Smooth muscle cell (in vitro differentiated cells): ENCODE measurements at regions not wholly inside any gene's neighbourhood (a gene's known extent, or its start where the extent isn't known, plus 50 kb on each side); places are given as distances from the start of the nearest gene placed in this dataset.

ENCODE experiments used
- DNase-seq: peaks from one replicate; lab custom pipeline; 2025; ENCODE audit not compliant: unreplicated experiment; lab: John Stamatoyannopoulos, UW
- H2AFZ ChIP-seq: fragments of 200-600 bp; sonication (generic); 2 replicates; pipeline ENCODE4 v1.6.0; 2016; ENCODE audit warnings: antibody characterized with exemption, low read depth, mild to moderate bottlenecking
- H3F3A ChIP-seq: fragments of 200-600 bp; sonication (generic); 2 replicates; pipeline ENCODE4 v1.6.0; 2017; ENCODE audit warnings: antibody characterized with exemption, low read depth
- H3K27ac ChIP-seq: fragments of 200-600 bp; sonication (generic); 2 replicates; pipeline ENCODE4 v1.5.1; 2016; ENCODE audit warnings: low read depth, mild to moderate bottlenecking
- H3K27me3 ChIP-seq: fragments of 200-600 bp; sonication (generic); 2 replicates; pipeline ENCODE4 v1.6.1; 2016; ENCODE audit warnings: low read depth, mild to moderate bottlenecking
- H3K36me3 ChIP-seq: fragments of 200-600 bp; sonication (generic); 2 replicates; pipeline ENCODE4 v1.5.1; 2016; ENCODE audit warnings: low read depth
- H3K4me1 ChIP-seq: fragments of 200-600 bp; sonication (generic); 2 replicates; pipeline ENCODE4 v1.5.1; 2016; ENCODE audit warnings: low read depth
- H3K4me2 ChIP-seq: fragments of 200-600 bp; sonication (generic); 2 replicates; pipeline ENCODE4 v1.6.0; 2016; ENCODE audit warnings: mild to moderate bottlenecking
- H3K4me3 ChIP-seq: fragments of 200-600 bp; sonication (generic); 2 replicates; pipeline ENCODE4 v1.5.1; 2016; ENCODE audit warnings: mild to moderate bottlenecking
- H3K79me2 ChIP-seq: fragments of 200-600 bp; sonication (generic); 2 replicates; pipeline ENCODE4 v1.6.0; 2016; ENCODE audit warnings: low read depth, mild to moderate bottlenecking
- H3K9ac ChIP-seq: fragments of 200-600 bp; sonication (generic); 2 replicates; pipeline ENCODE4 v1.6.0; 2016; ENCODE audit warnings: low read depth
- H3K9me3 ChIP-seq: fragments of 200-600 bp; sonication (generic); replicated peaks from 2 replicates; pipeline ENCODE4 v1.5.1; 2016; ENCODE audit warnings: low read depth
- H4K20me1 ChIP-seq: fragments of 200-600 bp; sonication (generic); 2 replicates; pipeline ENCODE4 v1.6.0; 2016; ENCODE audit warnings: low read depth
- WGBS: methylation state at CpG from one replicate; pipeline ENCODE4 v1.1.7; 2016; ENCODE audit warnings: low lambda C conversion rate; 5-methylcytosine and 5-hydroxymethylcytosine counted together
- TF ChIP-seq, protein P1 (sequence below): fragments of 200-600 bp; sonication (generic); IDR thresholded peaks from 2 replicates; pipeline ENCODE4 v1.5.1; 2017; ENCODE audit warnings: borderline replicate concordance, mild to moderate bottlenecking, antibody characterized with exemption; ENCODE audit not compliant: insufficient read depth, poor library complexity, severe bottlenecking

GRCh38 chr4:95956094-95956493 lies 116.2 kb downstream of the PDHA2 start:
- WGBS = 87% methylated on average over 1 of the region's 1 CpG
- Histone ChIP-seq H3F3A (no peaks in the 10 kb centered on the region), H3K4me3 (no peak overlapping the region), H3K9ac (no peak overlapping the region), H2AFZ (no peak overlapping the region), H3K27ac (no peak overlapping the region), H3K27me3 (no peaks in the 10 kb centered on the region), H4K20me1 (no peaks in the 10 kb centered on the region), H3K9me3 (no peaks in the 10 kb centered on the region), H3K4me1 (no peaks in the 10 kb centered on the region), H3K79me2 (no peaks in the 10 kb centered on the region), H3K36me3 (no peaks in the 10 kb centered on the region), H3K4me2 (no peak overlapping the region)
- TF ChIP-seq, protein P1, sequence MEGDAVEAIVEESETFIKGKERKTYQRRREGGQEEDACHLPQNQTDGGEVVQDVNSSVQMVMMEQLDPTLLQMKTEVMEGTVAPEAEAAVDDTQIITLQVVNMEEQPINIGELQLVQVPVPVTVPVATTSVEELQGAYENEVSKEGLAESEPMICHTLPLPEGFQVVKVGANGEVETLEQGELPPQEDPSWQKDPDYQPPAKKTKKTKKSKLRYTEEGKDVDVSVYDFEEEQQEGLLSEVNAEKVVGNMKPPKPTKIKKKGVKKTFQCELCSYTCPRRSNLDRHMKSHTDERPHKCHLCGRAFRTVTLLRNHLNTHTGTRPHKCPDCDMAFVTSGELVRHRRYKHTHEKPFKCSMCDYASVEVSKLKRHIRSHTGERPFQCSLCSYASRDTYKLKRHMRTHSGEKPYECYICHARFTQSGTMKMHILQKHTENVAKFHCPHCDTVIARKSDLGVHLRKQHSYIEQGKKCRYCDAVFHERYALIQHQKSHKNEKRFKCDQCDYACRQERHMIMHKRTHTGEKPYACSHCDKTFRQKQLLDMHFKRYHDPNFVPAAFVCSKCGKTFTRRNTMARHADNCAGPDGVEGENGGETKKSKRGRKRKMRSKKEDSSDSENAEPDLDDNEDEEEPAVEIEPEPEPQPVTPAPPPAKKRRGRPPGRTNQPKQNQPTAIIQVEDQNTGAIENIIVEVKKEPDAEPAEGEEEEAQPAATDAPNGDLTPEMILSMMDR = no peak
- DNase-seq = no peak

GRCh38 chr4:95957054-95957453 lies 117.2 kb downstream of the PDHA2 start:
- no peak for DNase-seq
- H3K9ac ChIP-seq = no peak overlapping the region
- no peaks in the 10 kb centered on the region for H3K36me3 ChIP-seq
- no peak overlapping the region for H3K27ac ChIP-seq
- H3K27me3 ChIP-seq = no peaks in the 10 kb centered on the region
- H3K4me2 ChIP-seq = no peak overlapping the region
- TF ChIP-seq, protein P1 = no peak
- H4K20me1 ChIP-seq = no peaks in the 10 kb centered on the region
- H3F3A ChIP-seq = no peaks in the 10 kb centered on the region
- WGBS = 92% methylated on average over 4 of the region's 4 CpGs
- no peaks in the 10 kb centered on the region for H3K4me1 ChIP-seq
- no peak overlapping the region for H3K4me3 ChIP-seq
- H3K9me3 ChIP-seq = no peaks in the 10 kb centered on the region
- H2AFZ ChIP-seq = no peak overlapping the region
- H3K79me2 ChIP-seq = no peaks in the 10 kb centered on the region

GRCh38 chr4:95957759-95958158 lies 117.9 kb downstream of the PDHA2 start:
- no peak overlapping the region for H3K4me2 ChIP-seq
- H3F3A ChIP-seq = no peaks in the 10 kb centered on the region
- no peak overlapping the region for H3K27ac ChIP-seq
- no peak overlapping the region for H3K9ac ChIP-seq
- H4K20me1 ChIP-seq = no peaks in the 10 kb centered on the region
- no peaks in the 10 kb centered on the region for H3K9me3 ChIP-seq
- no peak overlapping the region for H3K4me3 ChIP-seq
- H3K36me3 ChIP-seq = no peaks in the 10 kb centered on the region
- TF ChIP-seq, protein P1 = no peak
- no peak for DNase-seq
- no peaks in the 10 kb centered on the region for H3K79me2 ChIP-seq
- H2AFZ ChIP-seq = no peak overlapping the region
- H3K4me1 ChIP-seq = no peaks in the 10 kb centered on the region
- H3K27me3 ChIP-seq = no peaks in the 10 kb centered on the region
- 98% methylated on average over 3 of the region's 3 CpGs for WGBS

DNA sequence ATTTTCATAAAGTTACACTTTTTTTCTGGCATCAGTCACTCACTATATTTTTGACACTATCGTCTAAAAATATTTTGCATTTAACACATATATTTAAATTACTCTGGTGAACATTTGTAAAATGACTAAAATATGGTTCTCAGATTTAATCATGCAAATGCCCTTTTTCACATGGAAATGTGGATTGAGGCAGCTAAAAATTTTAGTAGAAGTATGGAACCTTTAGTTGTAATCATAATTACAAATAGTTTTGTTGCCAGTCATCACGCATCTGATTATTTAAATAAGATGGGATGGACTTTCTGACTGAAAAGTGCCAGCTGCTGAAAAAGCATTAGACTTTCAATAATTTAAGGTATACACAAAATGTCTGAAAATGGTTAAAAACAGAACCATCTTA lies 119.3 kb downstream of the PDHA2 start:
- H3K9ac ChIP-seq = no peak overlapping the region
- H3K4me1 ChIP-seq = no peaks in the 10 kb centered on the region
- no peak for DNase-seq
- no peaks in the 10 kb centered on the region for H3K9me3 ChIP-seq
- no peaks in the 10 kb centered on the region for H3K36me3 ChIP-seq
- no peak overlapping the region for H3K27ac ChIP-seq
- 93% methylated on average over 2 of the region's 2 CpGs for WGBS
- no peaks in the 10 kb centered on the region for H4K20me1 ChIP-seq
- no peaks in the 10 kb centered on the region for H3K27me3 ChIP-seq
- H3K4me3 ChIP-seq = no peak overlapping the region
- no peaks in the 10 kb centered on the region for H3K79me2 ChIP-seq
- H3K4me2 ChIP-seq = no peak overlapping the region
- TF ChIP-seq, protein P1 = no peak
- H2AFZ ChIP-seq = no peak overlapping the region
- no peaks in the 10 kb centered on the region for H3F3A ChIP-seq
